Stomach (tissue), 8 donors: ENCODE measurements at regions not wholly inside any gene's neighbourhood (a gene's known extent, or its start where the extent isn't known, plus 50 kb on each side); places are given as distances from the start of the nearest gene placed in this dataset.
A peak's percentile ranks its signal among the peaks of the same experiment; 100 is the strongest.

Experiments
- DNase-seq, 2 donors: peaks; one replicate each; pipeline versions ENCODE4 v3.0.0 to v3.0.0-alpha.2; 2013 to 2019
- H3K27ac ChIP-seq, 5 donors: fragments of 200-600 bp in 4 of 5; sonication (generic) in 4 of 5; one replicate each; pipeline ENCODE4 v1.5.1; 2013 to 2019; ENCODE audit warnings: mild to moderate bottlenecking in 1 of 5, moderate library complexity in 1 of 5
- H3K27me3 ChIP-seq, 3 donors: fragments of 200-600 bp; sonication (generic); one replicate each; pipeline ENCODE4 v1.5.1; 2017 to 2019; ENCODE audit warnings: mixed run types in 1 of 3
- H3K36me3 ChIP-seq, 4 donors: fragments of 200-600 bp; sonication (generic); 1 replicate in 3 of 4; 2 replicates in 1 of 4; pipeline ENCODE4 v1.5.1; 2016 to 2019
- H3K4me1 ChIP-seq, 4 donors: fragments of 200-600 bp; sonication (generic); one replicate each; pipeline ENCODE4 v1.5.1; 2016 to 2019
- H3K4me3 ChIP-seq, 4 donors: fragments of 200-600 bp; sonication (generic) in 3 of 4; one replicate each; pipeline ENCODE4 v1.5.1; 2016 to 2019; ENCODE audit warnings: mild to moderate bottlenecking in 1 of 4
- H3K9me3 ChIP-seq, 4 donors: fragments of 200-600 bp; sonication (generic); one replicate each; pipeline ENCODE4 v1.5.1; 2016 to 2019
- EP300 ChIP-seq: sonication (generic); formaldehyde crosslinking; IDR thresholded peaks from one replicate; pipeline ENCODE4 v1.6.1; 2017; ENCODE audit warnings: antibody characterized with exemption
- POLR2A ChIP-seq, 4 donors: fragments of 450-650 bp; IDR thresholded peaks; one replicate each; pipeline ENCODE4 v1.6.1; 2016; ENCODE audit warnings: antibody characterized with exemption in 4 of 4, control low read depth in 2 of 4, mild to moderate bottlenecking in 1 of 4, moderate library complexity in 1 of 4
- POLR2AphosphoS5 ChIP-seq, 3 donors: sonication (generic); formaldehyde crosslinking; IDR thresholded peaks; one replicate each; pipeline ENCODE4 v1.6.1; 2016; ENCODE audit warnings: antibody characterized with exemption in 3 of 3
- WGBS, 5 donors: extraction: QIAGEN DNeasy Blood & Tissue Kit in 3 of 5; methylation state at CpG; one replicate each; pipeline versions ENCODE4 v1.1.5 to v1.1.7; 2013 to 2018; 5-methylcytosine and 5-hydroxymethylcytosine counted together
- intact Hi-C: fragments of 100-400 bp; cut with DNase I; formaldehyde crosslinking; loops from one replicate; pipeline ENCODE4 v1.15.1; 2023; ENCODE audit warnings: low total_unique reads
- TF ChIP-seq, protein P1 (sequence below), 7 experiments: fragments of 450-650 bp in 4 of 7; fragments of 200-600 bp in 3 of 7; sonication (generic) in 3 of 7; IDR thresholded peaks; one replicate each; pipeline ENCODE4 v1.5.1; 2016 to 2019; ENCODE audit warnings: antibody characterized with exemption in 7 of 7, control low read depth in 2 of 7, mild to moderate bottlenecking in 1 of 7
- donor health status: healthy with polysubstance abuse.
- donor health status: Bipolar disorder and iron deficiency.
- donor health status: healthy.

DNA sequence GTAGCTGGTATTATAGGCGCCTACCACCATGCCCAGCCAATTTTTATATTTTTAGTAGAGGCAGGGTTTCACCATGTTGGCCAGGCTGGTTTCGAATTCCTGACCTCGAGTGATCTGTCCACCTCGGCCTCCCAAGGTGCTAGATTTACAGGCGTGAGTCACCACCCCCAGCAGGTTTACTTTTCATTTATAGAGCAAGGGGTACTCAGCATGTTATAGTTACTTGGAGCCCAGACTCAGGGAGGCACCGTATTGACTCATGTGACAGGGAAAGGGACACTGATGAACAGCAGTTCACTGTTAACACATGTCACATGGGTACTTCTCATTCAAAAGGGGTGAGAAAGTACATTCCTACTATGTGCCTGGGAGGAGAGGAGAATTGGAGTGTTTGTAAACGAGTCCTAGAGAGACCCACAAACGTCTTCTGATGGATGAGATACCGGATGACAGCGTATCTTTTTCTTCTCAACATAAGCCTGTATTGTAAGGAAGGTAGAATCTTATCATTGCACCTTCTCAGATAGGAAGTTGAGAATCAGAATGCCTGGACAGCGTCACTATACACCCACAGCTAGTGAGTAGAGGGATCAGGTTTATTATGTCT is 510.0 kb downstream of the USP25 start:
- no peaks in the 10 kb centered on the region for H3K9me3 ChIP-seq

DNA sequence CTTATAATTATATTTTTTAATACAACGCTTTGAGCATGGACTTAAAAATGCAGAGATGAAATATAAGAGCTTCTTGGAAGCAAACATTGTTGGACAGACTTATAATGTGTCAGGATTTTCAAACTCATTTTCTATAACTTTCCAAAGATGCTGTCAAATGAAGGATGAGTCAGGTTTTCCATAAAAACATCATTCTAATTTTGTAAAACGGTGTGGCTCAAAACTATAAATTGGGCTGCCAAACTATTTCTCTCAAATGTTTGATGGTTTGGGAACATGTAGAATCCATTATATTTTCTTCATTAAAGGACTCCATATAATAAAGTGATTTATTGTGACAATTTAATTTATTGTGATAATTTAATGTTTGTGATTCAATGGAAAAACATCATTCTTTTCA is 511.2 kb downstream of the USP25 start:
- Histone ChIP-seq H3K27me3 (no peaks in the 10 kb centered on the region), H3K4me1 (no peaks in the 10 kb centered on the region), H3K9me3 (no peaks in the 10 kb centered on the region), H3K36me3 (no peaks in the 10 kb centered on the region), H3K4me3 (no peak overlapping the region), H3K27ac (no peak overlapping the region)
- intact Hi-C loops, result no loop called here
- DNase-seq, result peak in 1 of 2 donors; percentile 25
- TF ChIP-seq EP300 (no peak), POLR2A (IDR thresholded peaks at IDR 0.05) (no peak), POLR2AphosphoS5 (IDR thresholded peaks at IDR 0.05) (no peak)
- TF ChIP-seq, protein P1, sequence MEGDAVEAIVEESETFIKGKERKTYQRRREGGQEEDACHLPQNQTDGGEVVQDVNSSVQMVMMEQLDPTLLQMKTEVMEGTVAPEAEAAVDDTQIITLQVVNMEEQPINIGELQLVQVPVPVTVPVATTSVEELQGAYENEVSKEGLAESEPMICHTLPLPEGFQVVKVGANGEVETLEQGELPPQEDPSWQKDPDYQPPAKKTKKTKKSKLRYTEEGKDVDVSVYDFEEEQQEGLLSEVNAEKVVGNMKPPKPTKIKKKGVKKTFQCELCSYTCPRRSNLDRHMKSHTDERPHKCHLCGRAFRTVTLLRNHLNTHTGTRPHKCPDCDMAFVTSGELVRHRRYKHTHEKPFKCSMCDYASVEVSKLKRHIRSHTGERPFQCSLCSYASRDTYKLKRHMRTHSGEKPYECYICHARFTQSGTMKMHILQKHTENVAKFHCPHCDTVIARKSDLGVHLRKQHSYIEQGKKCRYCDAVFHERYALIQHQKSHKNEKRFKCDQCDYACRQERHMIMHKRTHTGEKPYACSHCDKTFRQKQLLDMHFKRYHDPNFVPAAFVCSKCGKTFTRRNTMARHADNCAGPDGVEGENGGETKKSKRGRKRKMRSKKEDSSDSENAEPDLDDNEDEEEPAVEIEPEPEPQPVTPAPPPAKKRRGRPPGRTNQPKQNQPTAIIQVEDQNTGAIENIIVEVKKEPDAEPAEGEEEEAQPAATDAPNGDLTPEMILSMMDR (IDR thresholded peaks at IDR 0.05), result no peak
- 79 to 89% (median 82%) methylated on average over 2 of the region's 2 CpGs for WGBS, 5 donors

More for the DNA sequence above, 510.0 kb downstream of the USP25 start:
- DNase-seq, result no peak
- H3K36me3 ChIP-seq, result no peaks in the 10 kb centered on the region
- TF ChIP-seq EP300 (no peak), POLR2A (IDR thresholded peaks at IDR 0.05) (no peak), POLR2AphosphoS5 (IDR thresholded peaks at IDR 0.05) (no peak)
- TF ChIP-seq, protein P1 (IDR thresholded peaks at IDR 0.05), result no peak
- WGBS, 5 donors, result 75 to 79% (median 77%) methylated on average over 11 of the region's 11 CpGs
- H3K27ac ChIP-seq, result no peak overlapping the region
- H3K27me3 ChIP-seq, result no peaks in the 10 kb centered on the region
- no peaks in the 10 kb centered on the region for H3K4me1 ChIP-seq
- no peak overlapping the region for H3K4me3 ChIP-seq
- intact Hi-C loops, result no loop called here

DNA sequence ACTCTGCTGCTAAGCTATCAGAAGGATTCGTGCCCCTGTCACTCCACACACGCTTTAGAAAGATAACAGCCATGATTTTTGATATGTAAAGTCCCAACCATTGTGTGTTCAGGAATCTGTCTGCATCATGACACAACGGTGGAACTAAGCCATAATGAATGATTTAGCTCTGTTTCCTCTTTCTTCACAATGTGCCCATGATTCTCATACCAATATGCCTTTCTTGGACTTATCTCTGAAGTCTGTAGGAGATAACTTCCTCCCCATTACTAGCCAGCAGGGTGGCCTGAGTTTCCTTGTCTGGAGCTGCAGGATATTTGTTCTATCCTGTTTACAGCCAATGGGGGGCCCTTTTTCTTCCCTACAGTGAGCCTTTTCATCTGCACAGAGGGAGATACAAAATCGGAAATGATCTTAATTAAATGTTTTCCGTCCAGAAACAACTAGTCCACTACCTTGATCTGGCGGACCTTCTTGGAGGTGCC is 511.7 kb downstream of the USP25 start:
- no peak overlapping the region for H3K27ac ChIP-seq
- no peaks in the 10 kb centered on the region for H3K4me1 ChIP-seq
- peak in 1 of 2 donors; percentile 10 for DNase-seq
- no peaks in the 10 kb centered on the region for H3K36me3 ChIP-seq
- no peaks in the 10 kb centered on the region for H3K27me3 ChIP-seq
- 19 to 34% (median 30%) methylated on average over 6 of the region's 6 CpGs for whole genome bisulfite sequencing, 5 donors
- no peaks in the 10 kb centered on the region for H3K9me3 ChIP-seq
- TF ChIP-seq EP300, result no peak
- intact Hi-C loops, result no loop called here
- no peak overlapping the region for H3K4me3 ChIP-seq

DNA sequence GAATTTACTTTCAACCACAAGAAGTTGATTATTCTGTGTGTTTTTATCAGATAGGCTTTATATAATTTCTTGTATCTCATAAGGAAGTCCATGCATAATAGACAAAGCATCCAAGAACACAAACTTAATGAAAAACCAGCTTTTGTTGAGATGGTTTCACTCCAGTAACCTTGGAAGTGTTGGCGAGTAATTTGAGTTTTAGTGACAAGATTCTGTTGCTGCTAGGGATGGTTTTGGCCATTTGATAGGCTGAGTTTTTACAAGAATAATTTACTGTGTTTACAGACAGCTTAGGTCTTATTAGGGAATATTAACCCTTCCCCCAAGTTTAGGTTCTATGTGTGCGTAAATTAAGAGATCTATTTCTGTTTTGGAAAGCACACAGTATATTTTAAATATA is 513.6 kb downstream of the USP25 start:
- Histone ChIP-seq H3K36me3 (no peaks in the 10 kb centered on the region), H3K4me3 (no peak overlapping the region), H3K4me1 (no peaks in the 10 kb centered on the region), H3K27me3 (no peaks in the 10 kb centered on the region), H3K27ac (no peak overlapping the region), H3K9me3 (no peaks in the 10 kb centered on the region)
- intact Hi-C loops, result no loop called here
- TF ChIP-seq, protein P1 (IDR thresholded peaks at IDR 0.05), result no peak
- TF ChIP-seq EP300, result no peak
- no peak for TF ChIP-seq POLR2AphosphoS5 (IDR thresholded peaks at IDR 0.05)
- TF ChIP-seq POLR2A (IDR thresholded peaks at IDR 0.05), result no peak
- 86 to 89% (median 87%) methylated on average over 2 of the region's 2 CpGs for WGBS, 5 donors
- DNase-seq, result no peak

DNA sequence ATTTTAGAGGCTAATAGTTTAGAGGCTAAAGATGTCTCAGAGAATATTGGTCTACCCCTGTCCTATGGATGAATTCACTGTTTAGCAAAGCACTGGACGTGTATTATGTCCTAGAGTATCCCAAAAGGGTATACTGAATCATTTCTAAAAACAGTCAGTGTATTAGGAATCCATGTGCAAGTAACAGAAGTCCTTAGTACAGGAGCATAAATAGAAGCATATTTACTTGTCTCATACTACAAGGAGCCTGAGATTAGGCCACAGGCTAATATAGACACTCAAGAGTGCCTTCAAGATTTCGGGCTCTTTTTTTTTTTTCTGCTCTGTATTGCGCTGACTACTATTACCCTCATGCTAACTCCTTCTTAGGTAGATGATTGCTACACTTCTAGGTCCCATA is 518.9 kb downstream of the USP25 start:
- no peaks in the 10 kb centered on the region for H3K36me3 ChIP-seq
- DNase-seq, result no peak
- TF ChIP-seq, protein P1 (IDR thresholded peaks at IDR 0.05), result no peak
- TF ChIP-seq EP300, result no peak
- no peak for TF ChIP-seq POLR2AphosphoS5 (IDR thresholded peaks at IDR 0.05)
- no peak for TF ChIP-seq POLR2A (IDR thresholded peaks at IDR 0.05)
- H3K4me1 ChIP-seq, result no peaks in the 10 kb centered on the region
- no peak overlapping the region for H3K27ac ChIP-seq
- intact Hi-C loops, result no loop called here
- no peaks in the 10 kb centered on the region for H3K9me3 ChIP-seq
- H3K27me3 ChIP-seq, result no peaks in the 10 kb centered on the region
- 84 to 91% (median 88%) methylated on average over 3 of the region's 3 CpGs for WGBS, 5 donors
- no peak overlapping the region for H3K4me3 ChIP-seq
